GM18873 (cell line): ENCODE measurements at regions not wholly inside any gene's neighbourhood (a gene's known extent, or its start where the extent isn't known, plus 50 kb on each side); places are given as distances from the start of the nearest gene placed in this dataset.
"Not testable (repeated sequence)": the region's sequence is repeated elsewhere in the genome, so short reads cannot be mapped to it uniquely, and the experiment has no call there.

Experiments
- ATAC-seq: cut with Tn5 transposase; IDR thresholded peaks from one replicate; pipeline ENCODE4 v1.9.1; 2021; ENCODE audit warnings: mild to moderate bottlenecking, moderate library complexity, moderate number of reproducible peaks; ENCODE audit not compliant: unreplicated experiment, low FRiP score

GRCh38 chr13:87131611-87132010 lies 539.6 kb upstream of the SLITRK5 start:
- no peak for ATAC-seq

DNA sequence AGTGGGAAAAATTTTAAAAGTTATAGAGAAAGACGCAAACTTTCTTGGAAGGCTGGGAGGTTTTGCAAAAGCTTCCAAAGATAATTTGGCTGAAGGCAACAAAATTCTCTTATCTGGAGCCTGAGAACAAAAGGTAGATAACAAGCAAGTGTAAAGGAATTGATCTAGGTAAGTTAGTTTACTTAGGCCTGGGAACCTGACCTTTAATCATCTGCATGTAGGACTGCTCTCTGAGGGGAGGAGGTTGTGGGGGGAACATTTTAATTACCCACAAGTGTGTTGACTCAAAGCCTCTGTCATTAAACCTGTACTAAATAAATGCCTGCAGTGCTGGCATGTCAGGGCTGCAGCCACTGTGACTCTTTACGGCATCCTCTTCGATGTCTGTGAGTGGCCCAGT lies 532.3 kb upstream of the SLITRK5 start:
- no peak for ATAC-seq

DNA sequence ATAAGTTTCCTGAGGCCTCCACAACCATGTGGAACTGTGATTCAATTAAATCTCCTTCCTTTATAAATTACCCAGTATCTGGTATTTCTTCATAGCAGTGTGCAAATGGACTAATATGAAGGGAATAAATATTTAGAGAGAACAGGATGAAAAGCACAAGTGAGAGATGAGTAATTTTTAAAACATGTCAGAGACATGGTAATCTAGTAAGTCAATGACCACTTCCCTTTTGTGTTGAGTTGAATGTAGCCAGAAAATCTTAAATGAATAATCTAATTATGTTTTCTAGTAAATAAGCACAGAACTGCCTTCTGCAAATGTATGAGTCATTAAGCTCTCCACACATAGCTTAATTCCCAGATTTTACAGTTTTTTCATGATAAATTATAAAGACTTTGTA lies 524.1 kb upstream of the SLITRK5 start:
- no peak for ATAC-seq

DNA sequence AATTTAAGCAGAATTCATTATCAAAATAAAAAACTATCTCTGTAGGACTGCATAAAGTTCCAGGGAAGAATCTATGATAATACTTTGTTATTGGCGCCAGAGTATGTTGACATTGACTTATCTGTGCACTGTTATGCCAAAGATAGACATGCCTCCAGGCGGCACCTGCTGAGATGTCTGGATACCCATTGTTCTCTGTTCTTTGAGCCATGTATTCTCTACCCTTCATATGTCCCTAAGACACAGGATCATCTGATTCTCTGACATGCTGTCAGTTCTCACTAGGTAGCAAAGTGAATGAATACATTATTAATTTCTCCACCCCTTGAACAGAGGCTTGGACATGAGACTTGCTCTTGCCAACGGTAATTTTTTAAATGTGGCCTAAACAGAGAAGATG lies 517.8 kb upstream of the SLITRK5 start:
- no peak for ATAC-seq

DNA sequence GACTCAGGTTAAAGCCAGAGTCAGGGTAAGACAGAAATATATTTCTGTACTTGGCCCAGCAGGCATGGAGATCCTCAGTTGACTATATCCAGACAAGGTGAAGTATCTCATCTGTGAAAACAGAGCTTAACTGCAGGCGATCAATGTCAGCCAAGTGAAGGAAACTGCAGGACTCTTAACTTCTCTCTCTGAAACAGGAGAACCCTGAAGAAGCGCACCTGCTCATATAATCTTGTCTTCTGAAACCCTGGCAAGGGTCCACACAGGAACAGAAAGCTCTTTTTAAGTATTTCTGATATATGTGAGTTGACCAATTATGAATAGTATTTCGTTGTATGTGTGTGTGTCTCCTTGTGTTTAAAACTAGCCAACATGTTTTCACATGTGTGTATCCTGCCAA lies 504.8 kb upstream of the SLITRK5 start:
- ATAC-seq, result no peak

- ATAC-seq, result no peak
These were observed 502.8 kb upstream of the SLITRK5 start for GRCh38 chr13:87168390-87168789.

DNA sequence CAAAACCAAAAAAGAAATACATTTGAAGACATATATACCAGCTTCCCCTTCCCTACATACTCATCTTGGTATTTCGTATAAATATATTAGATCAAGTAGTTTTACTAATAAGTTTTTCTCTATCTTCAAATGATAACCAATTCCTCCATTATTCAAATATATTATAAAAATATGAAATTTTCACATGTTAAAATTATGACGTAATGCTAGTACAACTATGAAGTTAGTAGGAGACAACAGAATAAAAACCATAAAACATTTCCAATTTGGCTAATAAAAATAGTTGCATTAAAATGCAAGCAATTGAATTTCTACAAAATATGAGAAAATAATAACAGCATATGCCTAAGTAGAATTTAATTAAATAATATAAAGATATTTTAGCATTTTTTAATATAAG lies 501.8 kb upstream of the SLITRK5 start:
- no peak for ATAC-seq

GRCh38 chr13:87172166-87172835 lies 498.9 kb upstream of the SLITRK5 start:
- ATAC-seq, result no peak

GRCh38 chr13:87185138-87185537 lies 486.0 kb upstream of the SLITRK5 start:
- not testable (repeated sequence) for ATAC-seq

GRCh38 chr13:87186647-87187046 lies 484.5 kb upstream of the SLITRK5 start:
- not testable (repeated sequence) for ATAC-seq

DNA sequence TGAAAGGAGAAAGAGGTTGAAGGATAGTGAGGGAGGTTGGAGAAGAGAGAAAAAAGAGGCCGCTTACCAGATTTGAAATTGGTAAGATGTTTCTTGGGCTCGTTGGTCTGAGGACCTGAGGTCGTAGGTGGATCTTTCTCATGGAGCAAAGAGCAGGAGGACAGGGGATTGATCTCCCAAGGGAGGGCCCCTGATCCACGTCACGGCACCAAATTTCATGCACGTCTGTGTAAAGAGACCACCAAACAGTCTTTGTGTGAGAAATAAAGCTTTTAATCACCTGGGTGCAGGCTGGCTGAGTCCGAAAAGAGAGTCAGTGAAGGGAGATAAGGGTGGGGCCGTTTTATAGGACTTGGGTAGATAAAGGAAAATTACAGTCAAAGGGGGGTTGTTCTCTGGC lies 479.7 kb upstream of the SLITRK5 start:
- not testable (repeated sequence) for ATAC-seq

- ATAC-seq, result no peak
These were observed 472.8 kb upstream of the SLITRK5 start for GRCh38 chr13:87198371-87198770.

DNA sequence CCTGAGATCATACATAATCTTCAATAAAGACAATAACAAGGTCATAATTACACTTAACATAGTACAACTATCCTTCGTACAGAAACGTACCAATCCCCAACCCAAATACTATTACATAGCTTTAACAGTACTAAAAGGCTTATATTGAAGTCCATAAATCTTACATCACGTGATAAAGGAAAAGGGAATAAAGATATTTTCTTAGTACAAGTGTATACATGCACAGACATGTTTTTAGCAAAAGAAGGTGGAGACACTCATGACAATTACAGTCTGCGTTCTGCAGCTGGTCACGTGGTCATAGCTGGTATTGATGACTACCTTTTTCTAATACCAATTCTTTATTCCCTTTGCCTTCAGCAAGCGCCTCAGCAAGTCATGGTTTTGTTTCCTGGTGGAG lies 464.5 kb upstream of the SLITRK5 start:
- ATAC-seq, result no peak

DNA sequence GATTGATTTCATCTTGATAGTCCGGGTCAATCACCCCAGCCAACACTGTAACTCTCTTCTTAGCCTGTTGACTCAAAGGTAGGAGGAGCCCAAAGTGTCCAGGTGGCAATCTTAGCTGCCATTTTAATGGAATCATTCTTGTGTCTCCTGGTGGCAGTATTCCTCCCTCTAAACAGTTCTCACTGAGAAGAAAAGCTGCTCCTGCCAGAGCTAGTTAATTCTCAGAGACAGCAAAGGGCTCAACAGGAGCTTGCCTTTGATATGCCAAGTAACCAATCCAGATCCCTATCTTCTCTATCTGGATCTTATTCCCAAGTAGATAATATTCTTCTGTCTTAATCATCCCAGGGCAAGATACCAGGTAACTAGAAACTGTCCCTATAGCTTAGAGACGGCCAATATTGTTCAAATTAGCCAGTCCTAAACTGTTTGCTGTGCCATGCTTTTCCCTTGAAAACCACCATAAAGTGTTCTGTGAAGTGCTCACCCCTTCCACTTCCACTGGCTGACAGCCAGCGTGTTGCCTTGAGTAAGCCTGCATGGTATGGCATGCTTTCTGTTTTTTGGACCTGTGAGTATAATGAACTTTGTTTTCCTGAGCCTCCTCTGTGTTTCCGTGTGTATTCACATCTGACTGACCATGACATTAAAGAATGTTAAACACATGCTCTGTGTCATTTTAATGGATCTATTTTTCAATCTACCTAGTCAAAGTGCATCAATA lies 463.7 kb upstream of the SLITRK5 start:
- ATAC-seq, result no peak

- no peak for ATAC-seq
These were observed 462.5 kb upstream of the SLITRK5 start for GRCh38 chr13:87208636-87209035.

DNA sequence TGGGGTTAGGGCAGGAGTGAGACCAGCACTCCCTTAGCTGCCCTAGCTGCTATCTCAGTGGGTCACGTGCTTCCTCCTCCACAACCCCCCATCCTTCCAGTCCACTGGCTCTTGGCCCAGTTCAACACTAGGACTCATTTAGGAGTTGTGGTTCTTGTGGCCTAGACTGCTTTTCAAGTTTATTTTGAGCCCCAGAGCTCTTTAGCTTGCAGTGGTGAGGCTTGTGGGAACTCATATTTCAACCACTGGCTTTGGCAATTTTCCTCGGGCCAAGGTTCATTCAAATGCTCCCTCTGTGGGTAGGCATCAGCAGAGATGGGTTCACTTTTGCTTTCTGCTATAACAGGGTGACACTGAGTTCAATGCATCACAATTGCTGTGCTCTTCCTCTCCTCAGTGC lies 436.2 kb upstream of the SLITRK5 start:
- ATAC-seq, result no peak

- ATAC-seq, result no peak
These were observed 435.6 kb upstream of the SLITRK5 start for GRCh38 chr13:87235621-87236020.

GRCh38 chr13:87244256-87244890 lies 426.8 kb upstream of the SLITRK5 start:
- ATAC-seq, result no peak

- not testable (repeated sequence) for ATAC-seq
These were observed 421.3 kb upstream of the SLITRK5 start for GRCh38 chr13:87249847-87250246.

GRCh38 chr13:87255394-87255793 lies 415.8 kb upstream of the SLITRK5 start:
- no peak for ATAC-seq

DNA sequence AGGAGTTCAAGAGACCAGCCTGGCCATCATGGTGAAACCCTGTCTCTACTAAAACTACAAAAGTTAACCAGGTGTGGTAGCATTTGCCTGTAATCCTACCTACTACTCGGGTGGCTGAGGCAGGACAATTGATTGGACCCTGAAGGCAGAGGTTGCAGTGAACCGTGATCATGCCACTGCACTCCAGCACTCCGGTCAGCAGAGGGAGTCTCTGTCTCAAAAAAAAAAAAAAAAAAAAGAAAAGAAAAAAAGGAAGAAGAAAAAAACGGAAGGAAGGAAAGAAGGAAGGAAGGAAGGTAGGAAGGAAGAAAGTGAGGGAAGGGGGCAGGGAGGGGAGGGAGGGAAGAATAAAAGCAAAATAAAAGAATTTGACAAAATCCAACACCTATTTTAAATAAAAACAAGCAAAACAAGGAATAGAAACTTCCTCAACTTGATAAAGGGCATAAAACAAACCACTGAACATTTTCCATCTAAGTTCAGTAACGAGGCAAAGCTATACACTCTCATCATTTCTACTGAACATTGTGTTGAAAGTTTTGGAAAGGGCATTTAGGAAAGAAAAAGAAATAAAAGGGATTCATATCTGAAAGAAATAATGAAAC lies 411.6 kb upstream of the SLITRK5 start:
- no peak for ATAC-seq
